Activated B cell treated with CpG ODN at 0.5 μM for 24 hours (primary cell): ENCODE measurements at regions not wholly inside any gene's neighbourhood (a gene's known extent, or its start where the extent isn't known, plus 50 kb on each side); places are given as distances from the start of the nearest gene placed in this dataset.

ENCODE experiments used
- ATAC-seq: fragments of 200-7000 bp; cut with Tn5 transposase; one replicate; pipeline ENCODE4 v1.10.0; 2021; ENCODE audit warnings: low read depth, mild to moderate bottlenecking, moderate library complexity
- CTCF ChIA-PET: fragments of 350-600 bp; sonication (Branson Sonifier 250); formaldehyde crosslinking; loops from one replicate; lab custom pipeline; 2021; ENCODE audit warnings: antibody characterized with exemption; lab: Charles Lee
- POLR2A ChIA-PET: fragments of 350-600 bp; sonication (Branson Sonifier 250); formaldehyde crosslinking; loops from one replicate; lab custom pipeline; 2021; ENCODE audit warnings: antibody characterized with exemption; lab: Charles Lee
- DNase-seq: peaks from one replicate; pipeline ENCODE4 v3.0.0; 2022
- H3K27ac Mint-ChIP-seq: one replicate; pipeline ENCODE4 v1.8.0; 2020; ENCODE audit warnings: mixed read lengths
- H3K27me3 Mint-ChIP-seq: one replicate; pipeline ENCODE4 v1.8.0; 2021; ENCODE audit warnings: mixed read lengths
- H3K36me3 Mint-ChIP-seq: one replicate; pipeline ENCODE4 v1.8.0; 2021; ENCODE audit warnings: low read depth, mixed read lengths
- H3K4me1 Mint-ChIP-seq: one replicate; pipeline ENCODE4 v1.8.0; 2021; ENCODE audit warnings: mixed read lengths
- H3K4me3 Mint-ChIP-seq: one replicate; pipeline ENCODE4 v1.8.0; 2020; ENCODE audit warnings: mild to moderate bottlenecking, mixed read lengths
- H3K9me3 Mint-ChIP-seq: one replicate; pipeline ENCODE4 v1.8.0; 2020; ENCODE audit warnings: mixed read lengths
- CTCF ChIP-seq: fragments of 200-600 bp; IDR thresholded peaks from one replicate; pipeline ENCODE4 v1.8.0; 2022; ENCODE audit warnings: antibody characterized with exemption, mild to moderate bottlenecking
- intact Hi-C: fragments of 100-400 bp; cut with micrococcal nuclease; formaldehyde crosslinking; loops from one replicate; pipeline ENCODE4 v1.15.1; 2024

GRCh38 chr3:193774916-193775285, 181.9 kb downstream of the OPA1 start:
- intact Hi-C loops, result no loop called here
- peaks cover 17% of the 10 kb centered on the region for H3K4me1 Mint-ChIP-seq
- no peak overlapping the region for H3K4me3 Mint-ChIP-seq
- ATAC-seq (no peak), DNase-seq (no peak)
- POLR2A ChIA-PET, result interaction anchor here (0.6 kb wide), 1 partner anchor 329 kb away, joined by 3 read pairs; no protein-coding TSS in a partner anchor
- H3K27ac Mint-ChIP-seq, result no peak overlapping the region
- no peak for TF ChIP-seq CTCF
- no peaks in the 10 kb centered on the region for H3K36me3 Mint-ChIP-seq
- CTCF ChIA-PET, result interaction anchor here (1.0 kb wide), 1 partner anchor 541 kb away, joined by 3 read pairs; no protein-coding TSS in a partner anchor
- H3K27me3 Mint-ChIP-seq, result peaks cover 32% of the 10 kb centered on the region
- H3K9me3 Mint-ChIP-seq, result no peaks in the 10 kb centered on the region

- TF ChIP-seq CTCF, result no peak
- Mint-ChIP-seq H3K27ac (no peak overlapping the region), H3K4me3 (no peak overlapping the region), H3K27me3 (peaks cover 35% of the 10 kb centered on the region), H3K9me3 (no peaks in the 10 kb centered on the region), H3K36me3 (no peaks in the 10 kb centered on the region), H3K4me1 (peaks cover 17% of the 10 kb centered on the region)
- ChIA-PET POLR2A (no interaction called here), CTCF (no interaction called here)
- DNase-seq, result no peak
- no peak for ATAC-seq
- intact Hi-C loops, result loop anchor here (2.0 kb wide), 1 partner anchor 111 kb away; no protein-coding TSS in a partner anchor
These were observed 182.5 kb downstream of the OPA1 start for GRCh38 chr3:193775421-193776077.

- TF ChIP-seq CTCF, result no peak
- Mint-ChIP-seq H3K27ac (no peak overlapping the region), H3K36me3 (no peaks in the 10 kb centered on the region), H3K4me3 (peak overlapping the region; percentile 49), H3K4me1 (peaks cover 17% of the 10 kb centered on the region), H3K9me3 (no peaks in the 10 kb centered on the region), H3K27me3 (peaks cover 39% of the 10 kb centered on the region)
- intact Hi-C loops, result loop anchor here (2.0 kb wide), 1 partner anchor 112 kb away; no protein-coding TSS in a partner anchor
- ATAC-seq, result peak; percentile 52
- CTCF ChIA-PET, result interaction anchor here (0.9 kb wide), 1 partner anchor 361 kb away, joined by 3 read pairs; no protein-coding TSS in a partner anchor
- no peak for DNase-seq
- POLR2A ChIA-PET, result interaction anchor here (1.0 kb wide), 1 partner anchor 355 kb away, joined by 3 read pairs; no protein-coding TSS in a partner anchor
These were observed 183.8 kb downstream of the OPA1 start for GRCh38 chr3:193776626-193777358.

GRCh38 chr3:193777524-193777923, 184.5 kb downstream of the OPA1 start:
- no peak for TF ChIP-seq CTCF
- no peak for ATAC-seq
- H3K27me3 Mint-ChIP-seq, result peaks cover 39% of the 10 kb centered on the region
- CTCF ChIA-PET, result interaction anchor here (0.9 to 5.5 kb wide), 2 partner anchors 361 to 539 kb away, joined by 3 to 97 read pairs; no protein-coding TSS in a partner anchor
- intact Hi-C loops, result loop anchor here (2.0 kb wide), 1 partner anchor 113 kb away; no protein-coding TSS in a partner anchor
- no peaks in the 10 kb centered on the region for H3K9me3 Mint-ChIP-seq
- H3K4me1 Mint-ChIP-seq, result peaks cover 17% of the 10 kb centered on the region
- H3K36me3 Mint-ChIP-seq, result no peaks in the 10 kb centered on the region
- DNase-seq, result no peak
- H3K4me3 Mint-ChIP-seq, result no peak overlapping the region
- no peak overlapping the region for H3K27ac Mint-ChIP-seq
- POLR2A ChIA-PET, result no interaction called here

- no peak for TF ChIP-seq CTCF
- no peaks in the 10 kb centered on the region for H3K9me3 Mint-ChIP-seq
- intact Hi-C loops, result no loop called here
- H3K4me3 Mint-ChIP-seq, result no peak overlapping the region
- CTCF ChIA-PET, result interaction anchor here (3.5 to 7.2 kb wide), 3 partner anchors 113 to 537 kb away, joined by 21 to 97 read pairs (median 62); partner anchors contain the start of gene HES1
- no peaks in the 10 kb centered on the region for H3K36me3 Mint-ChIP-seq
- H3K27ac Mint-ChIP-seq, result no peak overlapping the region
- POLR2A ChIA-PET, result no interaction called here
- no peak for DNase-seq
- H3K4me1 Mint-ChIP-seq, result peaks cover 17% of the 10 kb centered on the region
- peaks cover 44% of the 10 kb centered on the region for H3K27me3 Mint-ChIP-seq
- no peak for ATAC-seq
These were observed 185.7 kb downstream of the OPA1 start for GRCh38 chr3:193778676-193779075.
